GM12873 (cell line): ENCODE measurements at regions not wholly inside any gene's neighbourhood (a gene's known extent, or its start where the extent isn't known, plus 50 kb on each side); places are given as distances from the start of the nearest gene placed in this dataset.

Source experiments
- CTCF ChIP-seq: IDR thresholded peaks from 2 replicates; pipeline ENCODE4 v1.5.1; 2012; ENCODE audit warnings: low read depth, mild to moderate bottlenecking, moderate library complexity, low read length, control low read depth; ENCODE audit not compliant: insufficient read depth; ENCODE audit errors: missing control alignments

- TF ChIP-seq CTCF: no peak
These were observed 87.8 kb upstream of the LPP start for GRCh38 chr3:188066141-188066540.

- no peak for TF ChIP-seq CTCF
These were observed 86.0 kb upstream of the LPP start for GRCh38 chr3:188067932-188068331.

- no peak for TF ChIP-seq CTCF
These were observed 85.6 kb upstream of the LPP start for GRCh38 chr3:188068342-188068741.

- no peak for TF ChIP-seq CTCF
These were observed 82.3 kb upstream of the LPP start for GRCh38 chr3:188071636-188072035.

- TF ChIP-seq CTCF: no peak
These were observed 77.8 kb upstream of the LPP start for GRCh38 chr3:188076176-188076575.

GRCh38 chr3:188077160-188077799 is 76.7 kb upstream of the LPP start:
- no peak for TF ChIP-seq CTCF

GRCh38 chr3:188080091-188080490 is 73.9 kb upstream of the LPP start:
- TF ChIP-seq CTCF: no peak
